Stimulated activated CD4-positive, alpha-beta T cell treated with anti-CD3 and anti-CD28 coated beads, Interleukin-2, amount 100 ng/mL, for 48 hours (primary cell): ENCODE measurements at regions not wholly inside any gene's neighbourhood (a gene's known extent, or its start where the extent isn't known, plus 50 kb on each side); places are given as distances from the start of the nearest gene placed in this dataset.
"Not testable (repeated sequence)": the region's sequence is repeated elsewhere in the genome, so short reads cannot be mapped to it uniquely, and the experiment has no call there.

ENCODE experiments used
- DNase-seq, 2 donors: peaks; one replicate each; pipeline ENCODE4 v3.0.0-alpha.2; 2020

- no peak for DNase-seq
These were observed 271.6 kb upstream of the NUDT12 start for GRCh38 chr5:103834216-103834615.

GRCh38 chr5:103829585-103829984 lies 267.0 kb upstream of the NUDT12 start:
- DNase-seq, result no peak

GRCh38 chr5:103827976-103828375 lies 265.4 kb upstream of the NUDT12 start:
- no peak for DNase-seq

GRCh38 chr5:103821361-103821760 lies 258.8 kb upstream of the NUDT12 start:
- DNase-seq, result no peak

GRCh38 chr5:103808464-103809106 lies 246.0 kb upstream of the NUDT12 start:
- no peak for DNase-seq

- DNase-seq, result no peak
These were observed 242.1 kb upstream of the NUDT12 start for GRCh38 chr5:103804711-103805110.

- no peak for DNase-seq
These were observed 239.1 kb upstream of the NUDT12 start for GRCh38 chr5:103801681-103802080.

- no peak for DNase-seq
These were observed 238.3 kb upstream of the NUDT12 start for GRCh38 chr5:103800741-103801495.

- DNase-seq, result no peak
These were observed 231.1 kb upstream of the NUDT12 start for GRCh38 chr5:103793595-103794182.

- no peak for DNase-seq
These were observed 223.0 kb upstream of the NUDT12 start for GRCh38 chr5:103785569-103785968.

GRCh38 chr5:103783669-103784068 lies 221.1 kb upstream of the NUDT12 start:
- DNase-seq, result no peak

- no peak for DNase-seq
These were observed 218.2 kb upstream of the NUDT12 start for GRCh38 chr5:103780794-103781193.

GRCh38 chr5:103774721-103775120 lies 212.1 kb upstream of the NUDT12 start:
- no peak for DNase-seq

- no peak for DNase-seq
These were observed 209.7 kb upstream of the NUDT12 start for GRCh38 chr5:103772248-103772647.

GRCh38 chr5:103764403-103764802 lies 201.8 kb upstream of the NUDT12 start:
- DNase-seq, result no peak

- no peak for DNase-seq
These were observed 196.4 kb upstream of the NUDT12 start for GRCh38 chr5:103758996-103759395.

GRCh38 chr5:103755974-103756373 lies 193.4 kb upstream of the NUDT12 start:
- no peak for DNase-seq

GRCh38 chr5:103745353-103746065 lies 182.9 kb upstream of the NUDT12 start:
- no peak for DNase-seq

GRCh38 chr5:103744159-103744558 lies 181.6 kb upstream of the NUDT12 start:
- no peak for DNase-seq

- no peak for DNase-seq
These were observed 180.8 kb upstream of the NUDT12 start for GRCh38 chr5:103743421-103743820.

- no peak for DNase-seq
These were observed 179.4 kb upstream of the NUDT12 start for GRCh38 chr5:103741984-103742383.

- DNase-seq, result not testable (repeated sequence)
These were observed 173.8 kb upstream of the NUDT12 start for GRCh38 chr5:103736343-103736742.

GRCh38 chr5:103724271-103724670 lies 161.7 kb upstream of the NUDT12 start:
- no peak for DNase-seq

GRCh38 chr5:103721183-103721582 lies 158.6 kb upstream of the NUDT12 start:
- DNase-seq, result no peak
